ENCODE measurements at regions not wholly inside any gene's neighbourhood (a gene's known extent, or its start where the extent isn't known, plus 50 kb on each side); places are given as distances from the start of the nearest gene placed in this dataset.
A peak's percentile ranks its signal among the peaks of the same experiment; 100 is the strongest.

GRCh38 chr20:63132715-63133471 lies 83.0 kb downstream of the YTHDF1 start:
- Histone ChIP-seq H3K27me3 (peaks cover 0 to 66% (median 51%) of the 10 kb centered on the region in 7 donors), H3K36me3 (no peaks in the 10 kb centered on the region), H3K9me3 (no peaks in the 10 kb centered on the region), H3K27ac (no peak overlapping the region), H3K4me3 (no peak overlapping the region), H3K4me1 (no peaks in the 10 kb centered on the region)
- TF ChIP-seq CTCF (IDR thresholded peaks at IDR 0.05), result no peak
- no peak for ATAC-seq
- intact Hi-C loops (cut with DNase I), result no loop called here
- DNase-seq, result peak in 1 of 2 donors; percentile 7
- 79 to 80% methylated on average over 29 of the region's 29 CpGs for WGBS, 2 donors

GRCh38 chr20:63132131-63132714 lies 83.7 kb downstream of the YTHDF1 start:
- Histone ChIP-seq H3K9me3 (no peaks in the 10 kb centered on the region), H3K27me3 (peaks cover 0 to 71% (median 49%) of the 10 kb centered on the region in 7 donors), H3K4me1 (no peaks in the 10 kb centered on the region), H3K27ac (no peak overlapping the region), H3K4me3 (no peak overlapping the region), H3K36me3 (no peaks in the 10 kb centered on the region)
- peak in 1 of 2 donors; percentile 6 for DNase-seq
- 83 to 85% methylated on average over 17 of the region's 17 CpGs for WGBS, 2 donors
- no peak for TF ChIP-seq CTCF (IDR thresholded peaks at IDR 0.05)
- intact Hi-C loops (cut with DNase I), result no loop called here
- ATAC-seq, result no peak

GRCh38 chr20:63130658-63131577 lies 85.0 kb downstream of the YTHDF1 start:
- ATAC-seq (no peak), DNase-seq (peak in 1 of 2 donors; percentile 5)
- no peak overlapping the region for H3K27ac ChIP-seq
- peaks cover 0 to 80% (median 62%) of the 10 kb centered on the region in 7 donors for H3K27me3 ChIP-seq
- no peak overlapping the region for H3K4me3 ChIP-seq
- intact Hi-C loops (cut with DNase I), result no loop called here
- H3K36me3 ChIP-seq, result no peaks in the 10 kb centered on the region
- no peaks in the 10 kb centered on the region for H3K4me1 ChIP-seq
- 68 to 69% methylated on average over 43 of the region's 43 CpGs for WGBS, 2 donors
- no peaks in the 10 kb centered on the region for H3K9me3 ChIP-seq
- TF ChIP-seq CTCF (IDR thresholded peaks at IDR 0.05), result no peak

GRCh38 chr20:63129991-63130657 lies 85.8 kb downstream of the YTHDF1 start:
- 32 to 35% methylated on average over 28 of the region's 28 CpGs for WGBS, 2 donors
- DNase-seq (peak in 1 of 2 donors; percentile 1), ATAC-seq (peak in 4 of 8 donors; percentile 34 to 74 (median 56))
- Histone ChIP-seq H3K27ac (no peak overlapping the region), H3K9me3 (no peaks in the 10 kb centered on the region), H3K4me1 (no peaks in the 10 kb centered on the region), H3K36me3 (no peaks in the 10 kb centered on the region), H3K4me3 (no peak overlapping the region), H3K27me3 (peaks cover 2 to 87% (median 67%) of the 10 kb centered on the region in 7 donors)
- TF ChIP-seq CTCF (IDR thresholded peaks at IDR 0.05), result no peak
- intact Hi-C loops (cut with DNase I), result no loop called here

Data from heart right ventricle (tissue), 16 donors.